ENCODE measurements at regions not wholly inside any gene's neighbourhood (a gene's known extent, or its start where the extent isn't known, plus 50 kb on each side); places are given as distances from the start of the nearest gene placed in this dataset.

GRCh38 chr21:22343303-22343702 lies 1345.1 kb downstream of the NCAM2 start (continued):
- TF ChIP-seq ZNF425 (CRISPR knock-in tag; conservative IDR thresholded peaks at IDR 0.05) (no peak), CREB1 (CRISPR knock-in tag; IDR thresholded peaks at IDR 0.05) (no peak), USF1 (CRISPR knock-in tag; IDR thresholded peaks at IDR 0.05) (no peak), NFATC4 (CRISPR knock-in tag; IDR thresholded peaks at IDR 0.05) (no peak), RELA (CRISPR knock-in tag; IDR thresholded peaks at IDR 0.05; ENCODE audit: borderline replicate concordance) (no peak), TEAD4 (CRISPR knock-in tag; IDR thresholded peaks at IDR 0.05) (no peak)

GRCh38 chr21:22343721-22344120 lies 1345.5 kb downstream of the NCAM2 start:
- DNase-seq (ENCODE audit: low spot score) = no peak
- TF ChIP-seq PREB (CRISPR knock-in tag; IDR thresholded peaks at IDR 0.05; ENCODE audit: borderline replicate concordance) = no peak
- TF ChIP-seq STAT6 (CRISPR knock-in tag; conservative IDR thresholded peaks at IDR 0.05; ENCODE audit: low read depth) = no peak
- TF ChIP-seq CREM (CRISPR knock-in tag; IDR thresholded peaks at IDR 0.05) = no peak
- TF ChIP-seq PRRX2 (CRISPR knock-in tag; IDR thresholded peaks at IDR 0.05) = no peak
- no peak for TF ChIP-seq E2F5 (CRISPR knock-in tag; IDR thresholded peaks at IDR 0.05)
- no peak for TF ChIP-seq AFF4 (CRISPR knock-in tag; IDR thresholded peaks at IDR 0.05; ENCODE audit: borderline replicate concordance)
- TF ChIP-seq OVOL2 (CRISPR knock-in tag; IDR thresholded peaks at IDR 0.05; ENCODE audit: borderline replicate concordance) = no peak
- Mint-ChIP-seq H3K9me3 (peaks cover 38% of the 10 kb centered on the region), H3K4me3 (no peak overlapping the region), H3K27ac (no peak overlapping the region), H3K4me1 (peaks cover 24% of the 10 kb centered on the region), H3K27me3 (ENCODE audit: low read depth) (no peaks in the 10 kb centered on the region; the same call in 1 of the 2 replicates), H3K36me3 (peaks cover 33% of the 10 kb centered on the region)
- CTCF ChIA-PET = no interaction called here
- POLR2A ChIA-PET = interaction anchor here (0.6 kb wide), 1 partner anchor 66 kb away, joined by 7 read pairs; no protein-coding TSS in a partner anchor
- no peak for ATAC-seq

Data from WTC11 (cell line).